ENCODE measurements at regions not wholly inside any gene's neighbourhood (a gene's known extent, or its start where the extent isn't known, plus 50 kb on each side); places are given as distances from the start of the nearest gene placed in this dataset.

DNA sequence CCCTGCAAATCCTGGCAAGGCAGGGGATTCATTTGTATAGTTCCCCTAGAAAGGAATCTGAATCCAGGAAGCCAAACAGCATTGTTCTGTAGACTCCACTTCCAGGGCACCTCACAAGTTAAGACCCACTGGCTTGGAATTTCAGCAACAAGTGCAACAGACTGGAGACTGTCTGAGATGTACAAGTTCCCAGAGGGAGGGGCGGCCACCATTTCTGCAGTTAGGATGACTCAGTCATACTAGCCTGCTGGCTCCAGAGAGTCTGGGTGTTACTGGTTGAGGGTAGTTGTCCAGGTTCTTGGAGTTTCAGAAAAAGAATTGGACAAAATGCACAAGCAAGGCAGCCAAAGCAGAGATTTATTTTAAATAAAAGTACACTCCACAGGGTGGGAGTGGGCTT lies 384.2 kb downstream of the DSC3 start:
- Histone ChIP-seq H3K36me3 (no peaks in the 10 kb centered on the region), H3K27me3 (no peaks in the 10 kb centered on the region), H3K27ac (no peak overlapping the region), H3K4me3 (no peak overlapping the region), H3K4me1 (no peaks in the 10 kb centered on the region), H3K9me3 (peaks cover 0 to 4% (median 0%) of the 10 kb centered on the region in 3 donors)
- 100% methylated on average over 1 of the region's 1 CpG; no CpG with 5 or more reads in 1 of the 2 donors for WGBS, 2 donors (ENCODE audit: low coverage in 1 of 2)
- TF ChIP-seq, protein P1, sequence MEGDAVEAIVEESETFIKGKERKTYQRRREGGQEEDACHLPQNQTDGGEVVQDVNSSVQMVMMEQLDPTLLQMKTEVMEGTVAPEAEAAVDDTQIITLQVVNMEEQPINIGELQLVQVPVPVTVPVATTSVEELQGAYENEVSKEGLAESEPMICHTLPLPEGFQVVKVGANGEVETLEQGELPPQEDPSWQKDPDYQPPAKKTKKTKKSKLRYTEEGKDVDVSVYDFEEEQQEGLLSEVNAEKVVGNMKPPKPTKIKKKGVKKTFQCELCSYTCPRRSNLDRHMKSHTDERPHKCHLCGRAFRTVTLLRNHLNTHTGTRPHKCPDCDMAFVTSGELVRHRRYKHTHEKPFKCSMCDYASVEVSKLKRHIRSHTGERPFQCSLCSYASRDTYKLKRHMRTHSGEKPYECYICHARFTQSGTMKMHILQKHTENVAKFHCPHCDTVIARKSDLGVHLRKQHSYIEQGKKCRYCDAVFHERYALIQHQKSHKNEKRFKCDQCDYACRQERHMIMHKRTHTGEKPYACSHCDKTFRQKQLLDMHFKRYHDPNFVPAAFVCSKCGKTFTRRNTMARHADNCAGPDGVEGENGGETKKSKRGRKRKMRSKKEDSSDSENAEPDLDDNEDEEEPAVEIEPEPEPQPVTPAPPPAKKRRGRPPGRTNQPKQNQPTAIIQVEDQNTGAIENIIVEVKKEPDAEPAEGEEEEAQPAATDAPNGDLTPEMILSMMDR (IDR thresholded peaks at IDR 0.05), result no peak
- TF ChIP-seq POLR2A (IDR thresholded peaks at IDR 0.05) (no peak), POLR2AphosphoS5 (IDR thresholded peaks at IDR 0.05) (no peak), EP300 (IDR thresholded peaks at IDR 0.05) (no peak)
- no peak for ATAC-seq

DNA sequence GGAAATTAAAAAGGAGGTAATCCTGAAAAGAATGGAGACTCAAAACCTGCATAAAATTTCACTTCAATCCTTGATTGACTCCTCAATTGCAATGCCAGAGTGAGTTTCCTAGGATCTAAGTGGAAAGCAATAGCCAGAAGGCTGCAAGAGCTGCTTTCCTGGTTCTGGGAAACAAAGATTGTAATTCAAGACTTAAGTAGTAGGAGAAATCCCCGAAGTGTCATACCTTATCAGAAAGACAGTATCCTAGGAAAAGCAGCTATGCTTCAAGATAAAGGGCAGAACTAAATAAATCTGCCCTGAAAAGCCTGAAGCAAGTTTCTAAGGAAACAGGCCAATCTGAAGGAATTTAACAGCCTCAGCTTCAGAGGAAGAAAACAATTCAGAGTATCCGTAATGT lies 390.2 kb downstream of the DSC3 start:
- H3K36me3 ChIP-seq, result no peaks in the 10 kb centered on the region
- H3K4me1 ChIP-seq, result no peaks in the 10 kb centered on the region
- 42 to 56% methylated on average over 2 of the region's 2 CpGs for whole genome bisulfite sequencing, 2 donors (ENCODE audit: low coverage in 1 of 2)
- no peaks in the 10 kb centered on the region for H3K9me3 ChIP-seq
- H3K27ac ChIP-seq, result no peak overlapping the region
- ATAC-seq, result no peak
- TF ChIP-seq POLR2A (IDR thresholded peaks at IDR 0.05), result no peak
- TF ChIP-seq EP300 (IDR thresholded peaks at IDR 0.05), result no peak
- no peak for TF ChIP-seq POLR2AphosphoS5 (IDR thresholded peaks at IDR 0.05)
- TF ChIP-seq, protein P1 (IDR thresholded peaks at IDR 0.05), result no peak
- no peak overlapping the region for H3K4me3 ChIP-seq
- H3K27me3 ChIP-seq, result no peaks in the 10 kb centered on the region

DNA sequence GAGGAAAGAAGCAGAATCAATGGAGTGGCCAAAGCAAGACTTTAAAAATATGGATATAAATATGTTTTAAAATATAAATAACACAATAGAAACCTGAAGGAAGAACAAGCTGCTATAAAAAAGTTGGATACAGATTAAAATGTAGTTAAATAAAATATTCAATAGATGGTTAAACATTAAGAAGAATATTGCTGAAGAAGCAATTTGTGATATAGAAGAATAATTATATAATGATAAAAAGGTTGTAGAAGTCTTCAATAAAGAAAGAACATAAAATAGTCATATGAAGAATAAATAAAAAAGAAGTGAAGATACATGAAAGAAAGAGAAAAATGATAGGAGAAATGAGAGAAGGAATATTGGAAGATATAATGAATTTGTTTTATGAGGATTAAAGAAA lies 392.0 kb downstream of the DSC3 start:
- Histone ChIP-seq H3K4me3 (no peak overlapping the region), H3K27me3 (no peaks in the 10 kb centered on the region), H3K9me3 (no peaks in the 10 kb centered on the region), H3K4me1 (no peaks in the 10 kb centered on the region), H3K27ac (no peak overlapping the region), H3K36me3 (no peaks in the 10 kb centered on the region)
- TF ChIP-seq, protein P1 (IDR thresholded peaks at IDR 0.05), result no peak
- TF ChIP-seq POLR2A (IDR thresholded peaks at IDR 0.05) (no peak), POLR2AphosphoS5 (IDR thresholded peaks at IDR 0.05) (no peak), EP300 (IDR thresholded peaks at IDR 0.05) (no peak)
- ATAC-seq, result no peak

DNA sequence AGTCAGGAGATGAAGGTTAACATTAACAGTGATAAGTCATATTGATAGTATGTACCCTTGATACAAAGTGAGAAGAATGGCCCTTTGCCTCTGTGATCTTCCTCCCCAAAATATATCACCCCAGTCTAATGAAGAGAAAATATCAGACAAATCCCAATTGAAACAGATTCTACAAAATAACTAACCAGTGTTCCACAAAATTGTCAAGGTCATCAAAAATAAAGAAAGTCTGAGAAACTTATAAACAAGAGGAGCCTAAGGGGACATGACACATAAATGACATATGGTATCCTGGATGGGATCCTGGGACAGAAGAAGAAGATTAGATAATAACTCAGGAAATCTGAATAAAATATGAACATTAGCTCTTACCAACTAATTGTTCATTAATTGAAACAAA lies 398.4 kb downstream of the DSC3 start:
- no peak for ATAC-seq
- no peaks in the 10 kb centered on the region for H3K9me3 ChIP-seq
- TF ChIP-seq, protein P1 (IDR thresholded peaks at IDR 0.05), result no peak
- TF ChIP-seq POLR2AphosphoS5 (IDR thresholded peaks at IDR 0.05), result no peak
- no peak for TF ChIP-seq POLR2A (IDR thresholded peaks at IDR 0.05)
- no peak for TF ChIP-seq EP300 (IDR thresholded peaks at IDR 0.05)
- no peak overlapping the region for H3K4me3 ChIP-seq
- no peaks in the 10 kb centered on the region for H3K4me1 ChIP-seq
- no peaks in the 10 kb centered on the region for H3K27me3 ChIP-seq
- H3K27ac ChIP-seq, result no peak overlapping the region
- no peaks in the 10 kb centered on the region for H3K36me3 ChIP-seq

DNA sequence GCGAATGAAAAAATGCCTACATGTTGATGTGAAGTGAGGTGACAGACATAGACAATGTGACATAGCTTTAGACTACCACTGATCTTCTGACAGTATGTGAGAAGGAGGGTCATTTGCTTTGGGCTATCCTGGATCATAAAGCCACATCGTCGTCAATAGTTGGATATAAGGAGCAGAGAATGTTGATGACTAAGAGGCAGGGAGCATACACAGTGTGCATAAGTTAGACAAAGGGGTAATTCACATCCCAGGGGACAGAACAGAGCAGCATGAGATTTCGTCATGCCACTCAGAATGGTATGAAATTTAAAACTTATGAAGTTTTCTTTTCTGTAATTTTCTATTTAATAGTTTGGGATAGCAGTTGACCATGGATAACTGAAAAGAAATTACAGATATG lies 403.2 kb downstream of the DSC3 start:
- TF ChIP-seq EP300 (IDR thresholded peaks at IDR 0.05) (no peak), POLR2A (IDR thresholded peaks at IDR 0.05) (no peak), POLR2AphosphoS5 (IDR thresholded peaks at IDR 0.05) (no peak)
- TF ChIP-seq, protein P1 (IDR thresholded peaks at IDR 0.05), result no peak
- no peaks in the 10 kb centered on the region for H3K27me3 ChIP-seq
- H3K27ac ChIP-seq, result no peak overlapping the region
- H3K36me3 ChIP-seq, result no peaks in the 10 kb centered on the region
- no peak overlapping the region for H3K4me3 ChIP-seq
- no peak for ATAC-seq
- no peaks in the 10 kb centered on the region for H3K9me3 ChIP-seq
- 84 to 89% methylated on average over 4 of the region's 4 CpGs for WGBS, 2 donors (ENCODE audit: low coverage in 1 of 2)
- no peaks in the 10 kb centered on the region for H3K4me1 ChIP-seq
